ENCODE measurements at regions not wholly inside any gene's neighbourhood (a gene's known extent, or its start where the extent isn't known, plus 50 kb on each side); places are given as distances from the start of the nearest gene placed in this dataset.

- no peaks in the 10 kb centered on the region for H3K36me3 ChIP-seq (ENCODE audit: control insufficient read depth, low read length)
- H3K79me2 ChIP-seq (ENCODE audit: control insufficient read depth, low read length): no peaks in the 10 kb centered on the region
- peaks cover 9% of the 10 kb centered on the region; the same call in 1 of the 2 replicates for H3K9me3 ChIP-seq (ENCODE audit: control insufficient read depth, insufficient read depth, low read length)
- no peaks in the 10 kb centered on the region for H4K20me1 ChIP-seq (ENCODE audit: control insufficient read depth, insufficient read depth, low read depth, low read length)
- H3K4me1 ChIP-seq (ENCODE audit: control insufficient read depth, low read length): no peaks in the 10 kb centered on the region
- H3K27ac ChIP-seq (ENCODE audit: low read depth, low read length): no peak overlapping the region
- H3K9me2 ChIP-seq (replicated peaks; ENCODE audit: control insufficient read depth, low read length): no peaks in the 10 kb centered on the region
- no peak overlapping the region for H3K4me2 ChIP-seq (ENCODE audit: low read length)
- peaks cover 6% of the 10 kb centered on the region for H3F3A ChIP-seq (ENCODE audit: control insufficient read depth, insufficient read depth)
- no peaks in the 10 kb centered on the region for H3K27me3 ChIP-seq (ENCODE audit: control insufficient read depth, low read length)
- H3K4me3 ChIP-seq (ENCODE audit: low read length): no peak overlapping the region
- no peak for TF ChIP-seq CTCF (IDR thresholded peaks at IDR 0.05; ENCODE audit: low read depth, low read length, poor library complexity, severe bottlenecking)
- TF ChIP-seq EZH2phosphoT487 (IDR thresholded peaks at IDR 0.05; ENCODE audit: borderline replicate concordance, low read length): no peak
Measured at GRCh38 chr2:3113122-3113521, 264.5 kb downstream of the EIPR1 start.

GRCh38 chr2:3112553-3112952, 265.1 kb downstream of the EIPR1 start:
- H3K9me2 ChIP-seq (replicated peaks; ENCODE audit: control insufficient read depth, low read length): no peaks in the 10 kb centered on the region
- no peaks in the 10 kb centered on the region for H4K20me1 ChIP-seq (ENCODE audit: control insufficient read depth, insufficient read depth, low read depth, low read length)
- peaks cover 6% of the 10 kb centered on the region for H3F3A ChIP-seq (ENCODE audit: control insufficient read depth, insufficient read depth)
- H3K9me3 ChIP-seq (ENCODE audit: control insufficient read depth, insufficient read depth, low read length): peaks cover 9% of the 10 kb centered on the region; the same call in 1 of the 2 replicates
- no peak for TF ChIP-seq CTCF (IDR thresholded peaks at IDR 0.05; ENCODE audit: low read depth, low read length, poor library complexity, severe bottlenecking)
- TF ChIP-seq EZH2phosphoT487 (IDR thresholded peaks at IDR 0.05; ENCODE audit: borderline replicate concordance, low read length): no peak
- no peaks in the 10 kb centered on the region for H3K36me3 ChIP-seq (ENCODE audit: control insufficient read depth, low read length)
- H3K4me3 ChIP-seq (ENCODE audit: low read length): no peak overlapping the region
- no peaks in the 10 kb centered on the region for H3K79me2 ChIP-seq (ENCODE audit: control insufficient read depth, low read length)
- no peak overlapping the region for H3K4me2 ChIP-seq (ENCODE audit: low read length)
- H3K27ac ChIP-seq (ENCODE audit: low read depth, low read length): no peak overlapping the region
- no peaks in the 10 kb centered on the region for H3K27me3 ChIP-seq (ENCODE audit: control insufficient read depth, low read length)
- H3K4me1 ChIP-seq (ENCODE audit: control insufficient read depth, low read length): no peaks in the 10 kb centered on the region

GRCh38 chr2:3112131-3112530, 265.5 kb downstream of the EIPR1 start:
- H4K20me1 ChIP-seq (ENCODE audit: control insufficient read depth, insufficient read depth, low read depth, low read length): no peaks in the 10 kb centered on the region
- H3K4me1 ChIP-seq (ENCODE audit: control insufficient read depth, low read length): no peaks in the 10 kb centered on the region
- peaks cover 9% of the 10 kb centered on the region; the same call in 1 of the 2 replicates for H3K9me3 ChIP-seq (ENCODE audit: control insufficient read depth, insufficient read depth, low read length)
- H3K27ac ChIP-seq (ENCODE audit: low read depth, low read length): no peak overlapping the region
- H3K27me3 ChIP-seq (ENCODE audit: control insufficient read depth, low read length): no peaks in the 10 kb centered on the region
- H3K79me2 ChIP-seq (ENCODE audit: control insufficient read depth, low read length): no peaks in the 10 kb centered on the region
- no peaks in the 10 kb centered on the region for H3K36me3 ChIP-seq (ENCODE audit: control insufficient read depth, low read length)
- H3K9me2 ChIP-seq (replicated peaks; ENCODE audit: control insufficient read depth, low read length): no peaks in the 10 kb centered on the region
- H3K4me3 ChIP-seq (ENCODE audit: low read length): no peak overlapping the region
- no peak overlapping the region for H3K4me2 ChIP-seq (ENCODE audit: low read length)
- H3F3A ChIP-seq (ENCODE audit: control insufficient read depth, insufficient read depth): peaks cover 6% of the 10 kb centered on the region
- TF ChIP-seq CTCF (IDR thresholded peaks at IDR 0.05; ENCODE audit: low read depth, low read length, poor library complexity, severe bottlenecking) (no peak), EZH2phosphoT487 (IDR thresholded peaks at IDR 0.05; ENCODE audit: borderline replicate concordance, low read length) (no peak)

Data from DOHH2 (cell line).